ENCODE measurements at regions not wholly inside any gene's neighbourhood (a gene's known extent, or its start where the extent isn't known, plus 50 kb on each side); places are given as distances from the start of the nearest gene placed in this dataset.

GRCh38 chr1:56173736-56174135, 405.6 kb downstream of the PLPP3 start:
- no peak overlapping the region for H3K27ac ChIP-seq
- no peak overlapping the region for H3K4me3 ChIP-seq
- DNase-seq: no peak
- peaks cover 0 to 22% (median 0%) of the 10 kb centered on the region in 3 donors for H3K4me1 ChIP-seq
- H3K9me3 ChIP-seq: no peaks in the 10 kb centered on the region
- intact Hi-C loops (cut with DNase I): no loop called here
- WGBS, 2 donors: 40 to 45% methylated on average over 1 of the region's 1 CpG
- no peaks in the 10 kb centered on the region for H3K36me3 ChIP-seq
- TF ChIP-seq POLR2A (IDR thresholded peaks at IDR 0.05): no peak
- no peak for TF ChIP-seq CTCF (IDR thresholded peaks at IDR 0.05)
- no peaks in the 10 kb centered on the region for H3K27me3 ChIP-seq

- WGBS, 2 donors: 90 to 95% methylated on average over 1 of the region's 1 CpG
- DNase-seq: no peak
- Histone ChIP-seq H3K4me3 (no peak overlapping the region), H3K36me3 (no peaks in the 10 kb centered on the region), H3K4me1 (peaks cover 0 to 22% (median 0%) of the 10 kb centered on the region in 3 donors), H3K27ac (no peak overlapping the region), H3K27me3 (no peaks in the 10 kb centered on the region), H3K9me3 (no peaks in the 10 kb centered on the region)
- intact Hi-C loops (cut with DNase I): no loop called here
- TF ChIP-seq CTCF (IDR thresholded peaks at IDR 0.05) (no peak), POLR2A (IDR thresholded peaks at IDR 0.05) (no peak)
These were observed 407.7 kb downstream of the PLPP3 start for GRCh38 chr1:56171670-56172069.

GRCh38 chr1:56170784-56171320, 408.5 kb downstream of the PLPP3 start:
- TF ChIP-seq POLR2A (IDR thresholded peaks at IDR 0.05) (no peak), CTCF (IDR thresholded peaks at IDR 0.05) (no peak)
- H3K27ac ChIP-seq: no peak overlapping the region
- intact Hi-C loops (cut with DNase I): no loop called here
- WGBS, 2 donors: 31 to 63% methylated on average over 4 of the region's 4 CpGs
- peaks cover 0 to 22% (median 0%) of the 10 kb centered on the region in 3 donors for H3K4me1 ChIP-seq
- H3K4me3 ChIP-seq: no peak overlapping the region
- no peaks in the 10 kb centered on the region for H3K36me3 ChIP-seq
- no peaks in the 10 kb centered on the region for H3K27me3 ChIP-seq
- H3K9me3 ChIP-seq: no peaks in the 10 kb centered on the region
- DNase-seq: no peak

GRCh38 chr1:56169856-56170255, 409.5 kb downstream of the PLPP3 start:
- TF ChIP-seq POLR2A (IDR thresholded peaks at IDR 0.05) (no peak), CTCF (IDR thresholded peaks at IDR 0.05) (no peak)
- no peak overlapping the region for H3K27ac ChIP-seq
- DNase-seq: no peak
- H3K9me3 ChIP-seq: no peaks in the 10 kb centered on the region
- no peaks in the 10 kb centered on the region for H3K36me3 ChIP-seq
- peaks cover 0 to 20% (median 0%) of the 10 kb centered on the region in 3 donors for H3K4me1 ChIP-seq
- no peaks in the 10 kb centered on the region for H3K27me3 ChIP-seq
- 15 to 16% methylated on average over 1 of the region's 1 CpG for WGBS, 2 donors
- no peak overlapping the region for H3K4me3 ChIP-seq
- intact Hi-C loops (cut with DNase I): no loop called here

- WGBS, 2 donors: 88 to 91% methylated on average over 2 of the region's 2 CpGs
- Histone ChIP-seq H3K9me3 (no peaks in the 10 kb centered on the region), H3K27me3 (no peaks in the 10 kb centered on the region), H3K4me3 (no peak overlapping the region), H3K4me1 (peaks cover 0 to 11% (median 0%) of the 10 kb centered on the region in 3 donors), H3K36me3 (no peaks in the 10 kb centered on the region), H3K27ac (no peak overlapping the region)
- no peak for DNase-seq
- no peak for TF ChIP-seq POLR2A (IDR thresholded peaks at IDR 0.05)
- no peak for TF ChIP-seq CTCF (IDR thresholded peaks at IDR 0.05)
- intact Hi-C loops (cut with DNase I): no loop called here
These were observed 411.2 kb downstream of the PLPP3 start for GRCh38 chr1:56168176-56168575.
